Esophagus muscularis mucosa (tissue), 4 donors: ENCODE measurements at regions not wholly inside any gene's neighbourhood (a gene's known extent, or its start where the extent isn't known, plus 50 kb on each side); places are given as distances from the start of the nearest gene placed in this dataset.

Source experiments
- DNase-seq: peaks from one replicate; pipeline ENCODE4 v3.0.0-alpha.2; 2017; ENCODE audit errors: extremely low spot score
- H3K27ac ChIP-seq, 4 donors: fragments of 200-600 bp; sonication (generic); replicated peaks in 1 of 4; 1 replicate in 3 of 4; 2 replicates in 1 of 4; pipeline ENCODE4 v1.5.1; 2016 to 2019; ENCODE audit warnings: mild to moderate bottlenecking in 1 of 4
- H3K27me3 ChIP-seq, 4 donors: fragments of 200-600 bp; sonication (generic); one replicate each; pipeline versions ENCODE4 v1.5.1 to v1.6.0; 2016 to 2019
- H3K36me3 ChIP-seq, 4 donors: fragments of 200-600 bp; sonication (generic); one replicate each; pipeline ENCODE4 v1.5.1; 2016 to 2019
- H3K4me1 ChIP-seq, 4 donors: fragments of 200-600 bp; sonication (generic); one replicate each; pipeline ENCODE4 v1.5.1; 2016 to 2019
- H3K4me3 ChIP-seq, 4 donors: fragments of 200-600 bp; sonication (generic); 1 replicate in 2 of 4; 2 replicates in 2 of 4; pipeline ENCODE4 v1.5.1; 2016 to 2019; ENCODE audit warnings: mild to moderate bottlenecking in 4 of 4, moderate library complexity in 1 of 4
- H3K9me3 ChIP-seq, 4 donors: fragments of 200-600 bp; sonication (generic); 1 replicate in 3 of 4; 2 replicates in 1 of 4; pipeline ENCODE4 v1.5.1; 2016 to 2019
- EP300 ChIP-seq: sonication (generic); formaldehyde crosslinking; IDR thresholded peaks from one replicate; pipeline ENCODE4 v1.6.1; 2017; ENCODE audit warnings: antibody characterized with exemption
- POLR2A ChIP-seq: fragments of 450-650 bp; IDR thresholded peaks from one replicate; pipeline ENCODE4 v1.6.1; 2017; ENCODE audit warnings: antibody characterized with exemption, moderate library complexity, mild to moderate bottlenecking, low read depth
- POLR2AphosphoS5 ChIP-seq, 2 donors: sonication (generic); formaldehyde crosslinking; IDR thresholded peaks; one replicate each; pipeline ENCODE4 v1.6.1; 2017; ENCODE audit warnings: antibody characterized with exemption in 2 of 2
- WGBS: methylation state at CpG from one replicate; pipeline ENCODE4 v1.1.5; 2018; 5-methylcytosine and 5-hydroxymethylcytosine counted together
- intact Hi-C: fragments of 100-400 bp; cut with DNase I; formaldehyde crosslinking; loops from one replicate; pipeline ENCODE4 v1.15.1; 2023
- TF ChIP-seq, protein P1 (sequence below), 3 experiments: fragments of 200-600 bp in 2 of 3; fragments of 450-650 bp in 1 of 3; sonication (generic) in 2 of 3; IDR thresholded peaks; one replicate each; pipeline ENCODE4 v1.5.1; 2017 to 2019; ENCODE audit warnings: antibody characterized with exemption in 3 of 3, mild to moderate bottlenecking in 2 of 3, moderate library complexity in 1 of 3

DNA sequence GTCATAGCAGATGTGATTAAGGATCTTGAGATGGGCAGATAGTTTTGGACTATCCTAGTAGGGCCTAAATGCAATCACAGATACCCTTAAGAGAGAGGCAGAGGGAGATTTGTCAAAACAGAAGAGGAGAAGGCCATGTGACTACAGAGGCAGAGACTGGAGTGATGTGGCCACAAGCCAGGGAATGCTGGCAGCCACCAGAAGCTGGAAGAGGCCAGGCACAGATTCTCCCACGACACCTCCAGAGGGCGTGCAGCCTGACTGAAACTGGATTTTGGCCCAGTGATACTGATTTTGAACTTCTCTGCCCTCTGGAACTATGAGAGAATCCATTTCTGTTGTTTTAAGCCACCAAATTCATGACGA lies 52.1 kb upstream of the EPS8L3 start:
- peak overlapping the region in 1 of 4 donors; percentile 41 for H3K27ac ChIP-seq
- H3K9me3 ChIP-seq, result peaks cover 0 to 8% (median 6%) of the 10 kb centered on the region in 4 donors
- no peaks in the 10 kb centered on the region for H3K36me3 ChIP-seq
- H3K4me1 ChIP-seq, result peaks cover 12 to 19% (median 17%) of the 10 kb centered on the region in 4 donors
- DNase-seq, result no peak
- intact Hi-C loops, result no loop called here
- H3K27me3 ChIP-seq, result no peaks in the 10 kb centered on the region
- TF ChIP-seq, protein P1, sequence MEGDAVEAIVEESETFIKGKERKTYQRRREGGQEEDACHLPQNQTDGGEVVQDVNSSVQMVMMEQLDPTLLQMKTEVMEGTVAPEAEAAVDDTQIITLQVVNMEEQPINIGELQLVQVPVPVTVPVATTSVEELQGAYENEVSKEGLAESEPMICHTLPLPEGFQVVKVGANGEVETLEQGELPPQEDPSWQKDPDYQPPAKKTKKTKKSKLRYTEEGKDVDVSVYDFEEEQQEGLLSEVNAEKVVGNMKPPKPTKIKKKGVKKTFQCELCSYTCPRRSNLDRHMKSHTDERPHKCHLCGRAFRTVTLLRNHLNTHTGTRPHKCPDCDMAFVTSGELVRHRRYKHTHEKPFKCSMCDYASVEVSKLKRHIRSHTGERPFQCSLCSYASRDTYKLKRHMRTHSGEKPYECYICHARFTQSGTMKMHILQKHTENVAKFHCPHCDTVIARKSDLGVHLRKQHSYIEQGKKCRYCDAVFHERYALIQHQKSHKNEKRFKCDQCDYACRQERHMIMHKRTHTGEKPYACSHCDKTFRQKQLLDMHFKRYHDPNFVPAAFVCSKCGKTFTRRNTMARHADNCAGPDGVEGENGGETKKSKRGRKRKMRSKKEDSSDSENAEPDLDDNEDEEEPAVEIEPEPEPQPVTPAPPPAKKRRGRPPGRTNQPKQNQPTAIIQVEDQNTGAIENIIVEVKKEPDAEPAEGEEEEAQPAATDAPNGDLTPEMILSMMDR (IDR thresholded peaks at IDR 0.05), result no peak
- no peak for TF ChIP-seq POLR2A
- TF ChIP-seq EP300, result no peak
- no peak for TF ChIP-seq POLR2AphosphoS5 (IDR thresholded peaks at IDR 0.05)
- WGBS, result 76% methylated on average over 3 of the region's 3 CpGs
- no peak overlapping the region for H3K4me3 ChIP-seq

DNA sequence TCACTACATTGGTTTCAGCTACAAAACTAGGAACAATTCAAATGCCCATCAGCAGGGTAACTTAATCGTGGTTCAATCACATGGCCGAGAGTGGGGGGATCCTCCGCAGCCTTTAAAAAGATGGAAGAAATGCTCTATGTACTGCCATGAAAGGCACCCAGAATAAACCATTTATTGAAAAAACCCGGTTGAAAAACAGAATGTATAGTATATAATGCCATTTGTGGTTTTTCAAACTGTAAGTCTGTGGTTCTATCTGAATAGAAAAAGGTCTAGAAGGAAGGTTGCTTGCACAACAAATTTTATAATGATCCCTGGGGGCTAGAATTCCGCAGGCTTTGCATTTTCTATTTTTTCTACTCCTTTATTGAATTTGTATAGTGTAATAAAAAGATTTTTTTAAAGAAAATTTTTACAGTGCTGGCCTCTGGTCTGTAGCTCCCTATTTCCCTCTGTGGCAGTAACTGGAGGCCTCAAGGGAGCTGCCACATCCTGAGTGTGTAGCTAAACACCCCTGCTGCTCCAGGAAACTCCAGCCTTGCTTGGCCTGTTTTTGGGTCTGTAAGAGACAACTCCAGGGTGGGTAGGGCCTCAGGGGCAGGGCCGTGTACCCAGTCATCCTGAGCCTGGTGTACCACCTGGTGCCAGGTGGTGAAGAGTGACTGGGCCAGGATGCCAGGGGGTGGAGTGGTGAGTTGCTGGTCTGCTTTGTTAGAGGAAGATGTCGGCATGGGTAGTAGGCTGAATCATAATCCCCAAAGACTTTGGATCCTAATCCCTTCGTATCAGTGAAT lies 51.5 kb upstream of the EPS8L3 start:
- intact Hi-C loops, result no loop called here

DNA sequence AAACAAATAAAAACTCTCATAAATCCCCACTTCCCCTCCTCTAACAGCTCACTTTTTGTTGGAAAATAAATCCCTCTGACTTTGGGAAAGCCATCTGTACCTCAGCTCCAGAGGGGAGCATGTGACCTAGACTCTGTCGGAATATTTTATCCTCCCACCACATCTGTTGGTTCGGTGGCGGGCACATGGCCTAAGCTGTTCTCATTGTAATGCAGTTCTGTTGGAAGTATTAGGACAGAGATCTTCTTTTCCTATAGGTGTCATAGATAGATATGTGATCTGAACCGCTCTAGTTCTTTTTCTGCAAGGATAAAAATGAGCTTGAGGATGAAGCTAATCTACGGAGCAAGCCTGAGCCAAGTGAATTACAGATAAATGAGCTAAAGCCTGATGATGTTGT lies 50.5 kb upstream of the EPS8L3 start:
- intact Hi-C loops, result no loop called here
- WGBS, result 96% methylated on average over 5 of the region's 5 CpGs
- DNase-seq, result no peak
- TF ChIP-seq POLR2A (no peak), POLR2AphosphoS5 (IDR thresholded peaks at IDR 0.05) (no peak), EP300 (no peak)
- TF ChIP-seq, protein P1 (IDR thresholded peaks at IDR 0.05), result no peak
- no peaks in the 10 kb centered on the region for H3K27me3 ChIP-seq
- H3K4me3 ChIP-seq, result no peak overlapping the region
- H3K27ac ChIP-seq, result no peak overlapping the region
- H3K36me3 ChIP-seq, result no peaks in the 10 kb centered on the region
- peaks cover 0 to 8% (median 6%) of the 10 kb centered on the region in 4 donors for H3K9me3 ChIP-seq
- H3K4me1 ChIP-seq, result peaks cover 14 to 19% (median 17%) of the 10 kb centered on the region in 4 donors

More for the DNA sequence above, 51.5 kb upstream of the EPS8L3 start:
- peaks cover 12 to 19% (median 17%) of the 10 kb centered on the region in 4 donors for H3K4me1 ChIP-seq
- DNase-seq, result no peak
- H3K36me3 ChIP-seq, result no peaks in the 10 kb centered on the region
- TF ChIP-seq EP300 (no peak), POLR2A (no peak), POLR2AphosphoS5 (IDR thresholded peaks at IDR 0.05) (no peak)
- TF ChIP-seq, protein P1 (IDR thresholded peaks at IDR 0.05), result no peak
- H3K27ac ChIP-seq, result no peak overlapping the region
- no peak overlapping the region for H3K4me3 ChIP-seq
- H3K27me3 ChIP-seq, result no peaks in the 10 kb centered on the region
- peaks cover 0 to 8% (median 6%) of the 10 kb centered on the region in 4 donors for H3K9me3 ChIP-seq
- 80% methylated on average over 8 of the region's 8 CpGs for WGBS
